Lower leg skin (tissue), 3 donors: ENCODE measurements at regions not wholly inside any gene's neighbourhood (a gene's known extent, or its start where the extent isn't known, plus 50 kb on each side); places are given as distances from the start of the nearest gene placed in this dataset.

Experiments used
- POLR2A ChIP-seq, 2 donors: fragments of 450-650 bp; IDR thresholded peaks; one replicate each; pipeline ENCODE4 v1.6.1; 2016 to 2017; ENCODE audit warnings: antibody characterized with exemption in 2 of 2, mild to moderate bottlenecking in 1 of 2, moderate library complexity in 1 of 2
- TF ChIP-seq, protein P1 (sequence below), 3 donors: fragments of 450-650 bp; IDR thresholded peaks; one replicate each; pipeline ENCODE4 v1.5.1; 2016; ENCODE audit warnings: antibody characterized with exemption in 3 of 3, mild to moderate bottlenecking in 3 of 3, moderate library complexity in 2 of 3

DNA sequence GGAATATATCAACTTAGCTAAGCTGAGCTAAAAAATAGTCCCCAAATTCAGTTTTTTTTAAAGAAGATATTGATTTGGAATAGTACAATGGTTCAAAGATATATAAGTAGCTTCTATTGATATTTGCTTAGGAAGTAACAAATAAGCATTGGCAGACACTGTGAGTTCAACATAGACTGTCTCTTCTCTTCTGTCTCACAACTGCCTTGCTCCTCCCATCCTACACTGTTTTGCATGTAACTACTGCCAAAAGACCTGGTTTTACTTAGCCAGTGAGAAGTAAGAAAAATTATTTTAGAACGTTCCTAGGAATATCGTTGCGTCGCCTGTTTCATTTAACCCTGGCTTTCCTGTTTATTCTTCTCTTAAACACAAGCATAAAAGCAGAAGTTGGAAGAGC lies 859.0 kb upstream of the SPRY2 start:
- TF ChIP-seq POLR2A (IDR thresholded peaks at IDR 0.05) = no peak
- TF ChIP-seq, protein P1, sequence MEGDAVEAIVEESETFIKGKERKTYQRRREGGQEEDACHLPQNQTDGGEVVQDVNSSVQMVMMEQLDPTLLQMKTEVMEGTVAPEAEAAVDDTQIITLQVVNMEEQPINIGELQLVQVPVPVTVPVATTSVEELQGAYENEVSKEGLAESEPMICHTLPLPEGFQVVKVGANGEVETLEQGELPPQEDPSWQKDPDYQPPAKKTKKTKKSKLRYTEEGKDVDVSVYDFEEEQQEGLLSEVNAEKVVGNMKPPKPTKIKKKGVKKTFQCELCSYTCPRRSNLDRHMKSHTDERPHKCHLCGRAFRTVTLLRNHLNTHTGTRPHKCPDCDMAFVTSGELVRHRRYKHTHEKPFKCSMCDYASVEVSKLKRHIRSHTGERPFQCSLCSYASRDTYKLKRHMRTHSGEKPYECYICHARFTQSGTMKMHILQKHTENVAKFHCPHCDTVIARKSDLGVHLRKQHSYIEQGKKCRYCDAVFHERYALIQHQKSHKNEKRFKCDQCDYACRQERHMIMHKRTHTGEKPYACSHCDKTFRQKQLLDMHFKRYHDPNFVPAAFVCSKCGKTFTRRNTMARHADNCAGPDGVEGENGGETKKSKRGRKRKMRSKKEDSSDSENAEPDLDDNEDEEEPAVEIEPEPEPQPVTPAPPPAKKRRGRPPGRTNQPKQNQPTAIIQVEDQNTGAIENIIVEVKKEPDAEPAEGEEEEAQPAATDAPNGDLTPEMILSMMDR (IDR thresholded peaks at IDR 0.05) = no peak
